GM21447 (cell line): ENCODE measurements at regions not wholly inside any gene's neighbourhood (a gene's known extent, or its start where the extent isn't known, plus 50 kb on each side); places are given as distances from the start of the nearest gene placed in this dataset.
"Not testable (repeated sequence)": the region's sequence is repeated elsewhere in the genome, so short reads cannot be mapped to it uniquely, and the experiment has no call there.

Experiments
- ATAC-seq: cut with Tn5 transposase; IDR thresholded peaks from one replicate; pipeline ENCODE4 v1.9.1; 2021; ENCODE audit not compliant: unreplicated experiment

- no peak for ATAC-seq
Measured at GRCh38 chr3:519026-519425, 322.5 kb downstream of the CHL1 start.

- ATAC-seq, result no peak
Measured at GRCh38 chr3:522888-523287, 326.3 kb downstream of the CHL1 start.

- no peak for ATAC-seq
Measured at GRCh38 chr3:525415-525814, 328.9 kb downstream of the CHL1 start.

- ATAC-seq, result no peak
Measured at GRCh38 chr3:535566-536416, 339.2 kb downstream of the CHL1 start.

- ATAC-seq, result no peak
Measured at GRCh38 chr3:536417-536813, 339.9 kb downstream of the CHL1 start.

GRCh38 chr3:541062-541801, 344.7 kb downstream of the CHL1 start:
- no peak for ATAC-seq

- no peak for ATAC-seq
Measured at GRCh38 chr3:542021-542420, 345.5 kb downstream of the CHL1 start.

GRCh38 chr3:549636-550035, 353.1 kb downstream of the CHL1 start:
- no peak for ATAC-seq

- no peak for ATAC-seq
Measured at GRCh38 chr3:550471-550870, 353.9 kb downstream of the CHL1 start.

- peak; percentile 97 for ATAC-seq
Measured at GRCh38 chr3:557972-558371, 361.4 kb downstream of the CHL1 start.

GRCh38 chr3:567488-568185, 371.1 kb downstream of the CHL1 start:
- no peak for ATAC-seq

- ATAC-seq, result not testable (repeated sequence)
Measured at GRCh38 chr3:579529-579928, 383.0 kb downstream of the CHL1 start.

- not testable (repeated sequence) for ATAC-seq
Measured at GRCh38 chr3:589066-589465, 392.5 kb downstream of the CHL1 start.

- not testable (repeated sequence) for ATAC-seq
Measured at GRCh38 chr3:597304-597703, 400.7 kb downstream of the CHL1 start.

- ATAC-seq, result not testable (repeated sequence)
Measured at GRCh38 chr3:597746-598145, 401.2 kb downstream of the CHL1 start.

- not testable (repeated sequence) for ATAC-seq
Measured at GRCh38 chr3:607480-607879, 410.9 kb downstream of the CHL1 start.

GRCh38 chr3:621714-622113, 425.2 kb downstream of the CHL1 start:
- ATAC-seq, result no peak

- no peak for ATAC-seq
Measured at GRCh38 chr3:622314-622713, 425.8 kb downstream of the CHL1 start.

GRCh38 chr3:623914-624545, 427.5 kb downstream of the CHL1 start:
- ATAC-seq, result no peak

- peak; percentile 76 for ATAC-seq
Measured at GRCh38 chr3:632571-633170, 436.1 kb downstream of the CHL1 start.

- no peak for ATAC-seq
Measured at GRCh38 chr3:634511-634910, 437.9 kb downstream of the CHL1 start.
